H1 (cell line): ENCODE measurements at regions not wholly inside any gene's neighbourhood (a gene's known extent, or its start where the extent isn't known, plus 50 kb on each side); places are given as distances from the start of the nearest gene placed in this dataset.

ENCODE experiments used
- CTCF ChIA-PET: fragments of 300-600 bp; sonication (Branson Sonifier 250); formaldehyde crosslinking; loops from one replicate; lab custom pipeline; 2021; ENCODE audit not compliant: partially characterized antibody; lab: Charles Lee
- POLR2A ChIA-PET: fragments of 300-600 bp; sonication (Branson Sonifier 250); formaldehyde crosslinking; loops from one replicate; lab custom pipeline; 2021; ENCODE audit warnings: inconsistent platforms; ENCODE audit not compliant: partially characterized antibody; lab: Charles Lee
- DNase-seq, 2 experiments: peaks; one replicate each; pipeline versions ENCODE4 v3.0.0 to v3.0.0-alpha.2; 2010 to 2022; ENCODE audit warnings: low spot score in 2 of 2, low read depth in 1 of 2, mixed read lengths in 1 of 2
- FAIRE-seq: peaks from 2 replicates; lab custom pipeline; 2011; peaks lifted over from hg19 to GRCh38; lab: Jason Lieb, UNC
- H2AFZ ChIP-seq: 2 replicates; pipeline ENCODE4 v1.8.1; 2012; ENCODE audit warnings: low read length, inconsistent platforms
- H2AK5ac ChIP-seq: 2 replicates; pipeline ENCODE4 v1.6.1; 2013; ENCODE audit warnings: low read depth, low read length
- H2BK120ac ChIP-seq: replicated peaks from 2 replicates; pipeline ENCODE3; 2013; ENCODE audit warnings: low read depth, low read length, inconsistent platforms
- H2BK12ac ChIP-seq: 2 replicates; pipeline ENCODE4 v1.6.1; 2013; ENCODE audit warnings: low read depth, low read length
- H2BK15ac ChIP-seq: 2 replicates; pipeline ENCODE4 v1.6.1; 2013; ENCODE audit warnings: low read length
- H2BK20ac ChIP-seq: 2 replicates; pipeline ENCODE4 v1.6.1; 2013; ENCODE audit warnings: low read length
- H2BK5ac ChIP-seq: 2 replicates; pipeline ENCODE4 v1.6.1; 2013; ENCODE audit warnings: low read depth, low read length
- H3K14ac ChIP-seq: 2 replicates; pipeline ENCODE4 v1.6.1; 2013; ENCODE audit warnings: inconsistent platforms; ENCODE audit not compliant: insufficient read length
- H3K18ac ChIP-seq: 2 replicates; pipeline ENCODE4 v1.6.1; 2013; ENCODE audit warnings: low read length; ENCODE audit errors: extremely low read depth
- H3K23ac ChIP-seq: 2 replicates; pipeline ENCODE4 v1.6.1; 2013; ENCODE audit warnings: inconsistent platforms; ENCODE audit not compliant: insufficient read length
- H3K23me2 ChIP-seq: 2 replicates; pipeline ENCODE4 v1.6.1; 2013; ENCODE audit warnings: low read depth, low read length
- H3K27ac ChIP-seq: 2 replicates; pipeline ENCODE4 v1.6.1; 2011; ENCODE audit warnings: low read depth, low read length, inconsistent platforms
- H3K27me3 ChIP-seq, 4 experiments: replicated peaks in 1 of 4; 1 replicate in 1 of 4; 2 replicates in 3 of 4; pipeline versions ENCODE4 v1.6.1 to v1.8.1; 2011 to 2013; ENCODE audit warnings: low read length in 3 of 4, mild to moderate bottlenecking in 3 of 4, inconsistent platforms in 2 of 4, mixed read lengths in 2 of 4, moderate library complexity in 1 of 4; ENCODE audit not compliant: control insufficient read depth in 3 of 4, insufficient read depth in 3 of 4; ENCODE audit errors: extremely low read depth in 1 of 4
- H3K36me3 ChIP-seq, 4 experiments: 2 replicates each; pipeline versions ENCODE4 v1.6.1 to v1.8.1; 2011 to 2013; ENCODE audit warnings: mild to moderate bottlenecking in 4 of 4, low read length in 3 of 4, moderate library complexity in 2 of 4, control low read depth in 1 of 4, inconsistent platforms in 1 of 4; ENCODE audit not compliant: insufficient read depth in 4 of 4, control insufficient read depth in 2 of 4
- H3K4ac ChIP-seq: replicated peaks from 2 replicates; pipeline ENCODE3; 2013; ENCODE audit warnings: low read length, low read depth, mixed read lengths, inconsistent platforms; ENCODE audit not compliant: insufficient read length
- H3K4me1 ChIP-seq, 4 experiments: replicated peaks in 1 of 4; 1 replicate in 1 of 4; 2 replicates in 3 of 4; pipeline versions ENCODE4 v1.6.1 to v1.8.1; 2011 to 2013; ENCODE audit warnings: low read length in 3 of 4, inconsistent platforms in 2 of 4, mixed read lengths in 1 of 4; ENCODE audit not compliant: insufficient read depth in 4 of 4, control insufficient read depth in 3 of 4
- H3K4me2 ChIP-seq, 2 experiments: 2 replicates each; pipeline versions ENCODE4 v1.6.1 to v1.8.1; 2011 to 2013; ENCODE audit warnings: low read depth in 2 of 2, low read length in 2 of 2, control low read depth in 1 of 2, inconsistent platforms in 1 of 2, mild to moderate bottlenecking in 1 of 2; ENCODE audit not compliant: insufficient read depth in 1 of 2
- H3K4me3 ChIP-seq, 4 experiments: fragments of 200-600, 300-600 bp in 1 of 4; sonication (generic), shearing (Covaris generic), sonication (Bioruptor Twin) in 1 of 4; 2 replicates each; pipeline versions ENCODE4 v1.5.1 to v1.8.1; 2011 to 2016; ENCODE audit warnings: low read length in 4 of 4, low read depth in 3 of 4, control low read depth in 2 of 4, inconsistent platforms in 2 of 4, mild to moderate bottlenecking in 2 of 4, mixed read lengths in 1 of 4, moderate library complexity in 1 of 4; ENCODE audit not compliant: insufficient read depth in 2 of 4; ENCODE audit errors: extremely low read depth in 1 of 4
- H3K56ac ChIP-seq: replicated peaks from 2 replicates; pipeline ENCODE3; 2013; ENCODE audit warnings: low read depth, mild to moderate bottlenecking, mixed read lengths, low read length, inconsistent platforms; ENCODE audit not compliant: insufficient read length
- H3K79me1 ChIP-seq: 2 replicates; pipeline ENCODE4 v1.6.1; 2013; ENCODE audit warnings: low read depth, low read length, control low read depth
- H3K79me2 ChIP-seq, 2 experiments: 2 replicates each; pipeline versions ENCODE4 v1.6.1 to v1.8.1; 2012 to 2013; ENCODE audit warnings: low read length in 2 of 2, mild to moderate bottlenecking in 2 of 2, inconsistent platforms in 1 of 2; ENCODE audit not compliant: insufficient read depth in 2 of 2, control insufficient read depth in 1 of 2
- H3K9ac ChIP-seq, 4 experiments: replicated peaks in 1 of 4; 1 replicate in 1 of 4; 2 replicates in 3 of 4; pipeline versions ENCODE4 v1.6.1 to v1.8.1; 2011 to 2013; ENCODE audit warnings: low read depth in 3 of 4, low read length in 3 of 4, control low read depth in 2 of 4, mild to moderate bottlenecking in 2 of 4, moderate library complexity in 2 of 4, inconsistent platforms in 1 of 4; ENCODE audit errors: extremely low read depth in 1 of 4
- H3K9me3 ChIP-seq, 2 experiments: 2 replicates each; pipeline versions ENCODE4 v1.6.1 to v1.8.1; 2012 to 2013; ENCODE audit warnings: mild to moderate bottlenecking in 2 of 2, moderate library complexity in 2 of 2, control low read depth in 1 of 2, inconsistent platforms in 1 of 2, low read depth in 1 of 2, low read length in 1 of 2, mixed read lengths in 1 of 2; ENCODE audit not compliant: insufficient read depth in 2 of 2
- H4K20me1 ChIP-seq, 2 experiments: replicated peaks in 1 of 2; 2 replicates each; pipeline versions ENCODE3 to v1.8.1; 2011 to 2013; ENCODE audit warnings: inconsistent platforms in 2 of 2, low read length in 2 of 2, mild to moderate bottlenecking in 1 of 2; ENCODE audit not compliant: insufficient read depth in 2 of 2, control insufficient read depth in 1 of 2
- H4K5ac ChIP-seq: 2 replicates; pipeline ENCODE4 v1.6.1; 2013; ENCODE audit warnings: low read length, low read depth, mixed read lengths, inconsistent platforms; ENCODE audit not compliant: insufficient read length
- H4K8ac ChIP-seq: 2 replicates; pipeline ENCODE4 v1.8.0; 2013; ENCODE audit warnings: mild to moderate bottlenecking, moderate library complexity, low read length, inconsistent platforms; ENCODE audit not compliant: insufficient read depth; ENCODE audit errors: extremely low read depth
- H4K91ac ChIP-seq: replicated peaks from 2 replicates; pipeline ENCODE3; 2013; ENCODE audit warnings: low read length, mixed read lengths, inconsistent platforms; ENCODE audit not compliant: insufficient read length
- BRCA1 ChIP-seq: IDR thresholded peaks from 2 replicates; pipeline ENCODE4 v1.6.1; 2012; ENCODE audit warnings: low read depth, low read length, improper control_type of control experiment
- CBX5 ChIP-seq: fragments of 300-800, 300-1000 bp; sonication (generic); IDR thresholded peaks from 2 replicates; pipeline ENCODE4 v1.7.1; 2016; ENCODE audit warnings: antibody characterized with exemption, low read length, low read depth
- NRF1 ChIP-seq: IDR thresholded peaks from 2 replicates; pipeline ENCODE4 v1.6.1; 2011; ENCODE audit warnings: mild to moderate bottlenecking, low read depth, low read length, improper control_type of control experiment
- WGBS, 2 experiments: shearing (Covaris generic) in 1 of 2; methylation state at CpG; one replicate each; pipeline versions ENCODE4 v1.1.6 to v1.1.7; 2013 to 2015; ENCODE audit warnings: low lambda C conversion rate in 2 of 2, mixed read lengths in 2 of 2, inconsistent platforms in 1 of 2, low coverage in 1 of 2, missing lambda C conversion rate in 1 of 2; ENCODE audit not compliant: insufficient replicate concordance in 2 of 2, insufficient coverage in 1 of 2, insufficient read length in 1 of 2; ENCODE audit errors: extremely low coverage in 1 of 2, missing lambda C conversion rate in 1 of 2; 5-methylcytosine and 5-hydroxymethylcytosine counted together

DNA sequence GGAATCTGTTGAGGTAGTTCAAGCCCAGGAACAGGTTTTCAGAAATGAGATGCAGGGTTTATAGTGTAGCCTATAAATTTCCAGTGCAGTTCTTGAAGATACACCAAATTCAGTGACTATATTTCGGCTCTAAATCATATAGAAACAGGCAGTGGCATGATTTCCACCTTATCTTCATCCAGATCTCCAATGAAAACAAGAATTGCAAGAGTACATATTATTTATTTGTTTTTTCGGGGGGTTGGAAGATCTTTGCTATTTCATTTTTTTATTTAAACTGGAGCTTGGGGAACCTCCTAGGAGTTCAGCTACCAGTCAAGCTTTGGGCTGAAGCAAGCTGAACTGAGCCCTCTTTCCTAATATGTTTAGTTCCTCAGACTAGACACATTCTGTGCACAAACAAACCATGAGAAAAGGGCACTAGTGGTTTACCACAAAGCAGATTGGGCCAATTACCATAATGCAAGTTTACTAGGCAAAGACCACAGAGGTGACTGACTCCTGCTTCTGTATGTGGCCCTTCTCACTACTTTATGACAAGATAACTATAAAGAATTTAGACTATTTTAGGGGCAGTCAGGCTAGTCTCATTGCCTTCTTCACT lies 68.5 kb downstream of the RGS2 start:
- TF ChIP-seq BRCA1 (no peak), CBX5 (no peak), NRF1 (no peak)
- no peak overlapping the region for H4K5ac ChIP-seq
- no peak overlapping the region for H3K23ac ChIP-seq
- no peaks in the 10 kb centered on the region for H4K20me1 ChIP-seq
- H3K36me3 ChIP-seq: no peaks in the 10 kb centered on the region
- H3K4me3 ChIP-seq: no peak overlapping the region
- WGBS, 2 experiments: 96% methylated on average over 2 of the region's 2 CpGs; no CpG with 5 or more reads in 1 of the 2 experiments
- no peak overlapping the region for H2BK120ac ChIP-seq
- no peaks in the 10 kb centered on the region; the same call in 1 of the 2 replicates for H3K23me2 ChIP-seq
- FAIRE-seq (no peak), DNase-seq (no peak)
- H2AK5ac ChIP-seq: no peak overlapping the region
- no peak overlapping the region for H3K4ac ChIP-seq
- CTCF ChIA-PET: interaction anchor here (1.6 to 2.1 kb wide), 2 partner anchors 9 to 14 kb away, joined by 4 to 5 read pairs; no protein-coding TSS in a partner anchor
- H2BK5ac ChIP-seq: no peak overlapping the region
- no peak overlapping the region for H3K14ac ChIP-seq
- no peak overlapping the region for H4K91ac ChIP-seq
- no peaks in the 10 kb centered on the region for H3K79me2 ChIP-seq
- no peak overlapping the region for H3K56ac ChIP-seq
- no peak overlapping the region for H3K9ac ChIP-seq
- H3K4me1 ChIP-seq: peaks cover 0 to 2% (median 0%) of the 10 kb centered on the region in 4 experiments; a peak in 1 of 7 replicates
- H3K27me3 ChIP-seq: no peaks in the 10 kb centered on the region
- no peak overlapping the region for H2BK15ac ChIP-seq
- H3K18ac ChIP-seq: no peak overlapping the region
- no peak overlapping the region for H3K27ac ChIP-seq
- H2BK20ac ChIP-seq: no peak overlapping the region
- H3K79me1 ChIP-seq: no peaks in the 10 kb centered on the region
- no peak overlapping the region for H2AFZ ChIP-seq
- no peaks in the 10 kb centered on the region for H3K9me3 ChIP-seq
- no peak overlapping the region for H4K8ac ChIP-seq
- POLR2A ChIA-PET: no interaction called here
- no peak overlapping the region for H3K4me2 ChIP-seq
- no peak overlapping the region for H2BK12ac ChIP-seq
